ENCODE measurements at regions not wholly inside any gene's neighbourhood (a gene's known extent, or its start where the extent isn't known, plus 50 kb on each side); places are given as distances from the start of the nearest gene placed in this dataset.
"Not testable (repeated sequence)": the region's sequence is repeated elsewhere in the genome, so short reads cannot be mapped to it uniquely, and the experiment has no call there.

DNA sequence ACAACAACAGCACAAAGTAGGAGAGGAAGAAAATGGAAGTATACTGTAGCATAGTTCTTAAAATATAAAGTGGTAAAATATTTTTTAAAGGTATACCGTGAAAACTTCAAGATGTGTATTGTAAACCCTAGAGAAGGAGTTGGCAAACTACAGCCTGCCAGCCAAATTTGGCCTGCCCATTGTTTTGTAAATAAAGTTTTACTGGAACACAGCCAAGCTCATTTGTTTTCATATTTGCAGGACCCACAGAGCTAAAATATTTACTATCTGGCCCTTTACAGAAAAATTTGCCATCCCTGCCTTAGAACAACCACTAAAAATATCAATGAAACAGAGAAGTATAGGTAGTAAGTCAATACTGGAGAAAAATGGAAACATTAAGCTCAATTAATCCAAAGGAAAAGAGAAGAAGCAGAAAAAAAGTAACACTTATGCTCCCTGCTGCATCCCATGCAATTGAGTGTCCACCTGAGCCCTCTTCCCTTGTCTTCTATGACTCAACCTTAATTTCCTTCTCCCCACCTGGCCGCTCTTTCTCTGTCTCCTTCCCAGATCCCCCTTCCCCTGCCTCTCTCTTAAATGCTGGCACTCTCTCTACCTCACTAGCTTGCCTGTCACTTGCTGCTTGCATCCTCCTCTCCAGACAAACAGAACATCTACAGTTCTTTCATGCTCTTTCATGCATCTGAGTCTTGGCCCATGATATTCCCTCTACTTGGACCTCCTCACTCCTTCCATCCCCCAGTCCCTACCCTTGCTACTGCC is 50.6 kb upstream of the FER start:
- DNase-seq: no peak

- DNase-seq: no peak
These were observed 51.3 kb upstream of the FER start for GRCh38 chr5:108696407-108696806.

DNA sequence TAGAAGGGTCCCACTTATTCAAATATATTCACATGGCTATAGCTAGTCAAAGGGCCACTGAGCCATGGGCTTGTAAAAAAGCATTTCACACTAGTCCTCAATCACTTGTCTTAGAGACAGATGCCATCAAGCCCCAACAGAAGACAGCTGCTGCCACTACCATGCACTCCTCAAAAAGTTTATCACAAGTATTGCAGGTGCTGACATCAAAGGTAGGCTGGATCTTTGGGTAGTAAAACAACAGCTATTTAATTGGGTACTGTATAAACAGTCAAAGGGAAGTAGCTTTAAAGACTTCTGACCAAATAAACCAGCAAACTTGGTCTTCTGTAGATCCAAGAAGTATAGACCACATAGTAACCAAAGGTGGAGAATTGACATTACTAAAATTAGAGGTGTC is 59.2 kb upstream of the FER start:
- DNase-seq: no peak

- DNase-seq: no peak
These were observed 60.0 kb upstream of the FER start for GRCh38 chr5:108687595-108688200.

DNA sequence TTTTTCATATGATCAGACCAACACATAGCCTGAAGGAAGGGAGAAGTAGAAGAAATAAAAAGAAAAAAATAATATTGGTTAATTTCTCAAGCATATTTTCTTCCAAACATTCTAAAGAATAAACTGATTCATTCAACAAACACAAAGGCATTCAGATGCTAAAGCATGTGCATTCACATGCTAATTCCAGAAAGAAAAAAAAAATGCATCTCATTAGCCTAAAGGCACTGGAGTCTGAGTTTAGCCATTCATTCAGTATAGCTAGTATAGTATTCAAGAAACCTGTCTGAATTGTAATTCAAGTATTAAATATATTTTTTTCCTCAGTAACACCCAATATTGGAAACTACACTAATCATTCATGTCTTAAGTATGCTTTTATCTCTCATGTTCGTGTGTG is 61.0 kb upstream of the FER start:
- no peak for DNase-seq

DNA sequence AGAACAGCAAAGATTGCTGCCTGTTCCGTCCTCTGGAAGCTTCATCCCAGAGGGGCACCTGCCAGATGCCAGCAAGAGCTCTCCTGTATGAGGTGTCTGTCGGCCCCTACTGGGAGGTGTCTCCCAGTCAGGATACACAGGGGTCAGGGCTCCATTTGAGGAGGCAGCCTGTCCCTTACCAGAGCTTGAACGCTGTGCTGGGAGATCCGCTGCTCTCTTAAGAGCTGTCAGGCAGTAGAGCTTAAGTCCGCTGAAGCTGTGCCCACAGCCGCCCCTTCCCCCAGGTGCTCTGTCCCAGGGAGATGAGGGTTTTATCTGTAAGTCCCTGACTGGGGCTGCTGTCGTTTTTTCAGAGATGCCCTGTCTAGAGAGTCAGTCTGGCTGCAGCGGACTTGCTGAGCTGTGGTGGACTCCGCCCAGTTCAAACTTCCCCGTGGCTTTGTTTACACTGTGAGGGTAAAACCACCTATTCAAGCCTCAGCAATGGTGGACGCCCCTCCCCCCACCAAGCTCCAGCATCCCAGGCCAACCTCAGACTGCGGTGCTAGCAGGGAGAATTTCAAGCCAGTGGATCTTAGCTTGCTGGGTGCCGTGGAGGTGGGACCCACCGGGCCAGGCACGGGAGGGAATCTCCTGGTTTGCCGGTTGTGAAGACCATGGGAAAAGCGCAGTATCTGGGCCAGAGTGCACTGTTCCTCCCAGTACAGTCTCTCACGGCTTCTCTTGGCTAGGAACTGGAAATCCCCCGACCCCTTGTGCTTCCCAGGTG is 62.1 kb upstream of the FER start:
- not testable (repeated sequence) for DNase-seq

DNA sequence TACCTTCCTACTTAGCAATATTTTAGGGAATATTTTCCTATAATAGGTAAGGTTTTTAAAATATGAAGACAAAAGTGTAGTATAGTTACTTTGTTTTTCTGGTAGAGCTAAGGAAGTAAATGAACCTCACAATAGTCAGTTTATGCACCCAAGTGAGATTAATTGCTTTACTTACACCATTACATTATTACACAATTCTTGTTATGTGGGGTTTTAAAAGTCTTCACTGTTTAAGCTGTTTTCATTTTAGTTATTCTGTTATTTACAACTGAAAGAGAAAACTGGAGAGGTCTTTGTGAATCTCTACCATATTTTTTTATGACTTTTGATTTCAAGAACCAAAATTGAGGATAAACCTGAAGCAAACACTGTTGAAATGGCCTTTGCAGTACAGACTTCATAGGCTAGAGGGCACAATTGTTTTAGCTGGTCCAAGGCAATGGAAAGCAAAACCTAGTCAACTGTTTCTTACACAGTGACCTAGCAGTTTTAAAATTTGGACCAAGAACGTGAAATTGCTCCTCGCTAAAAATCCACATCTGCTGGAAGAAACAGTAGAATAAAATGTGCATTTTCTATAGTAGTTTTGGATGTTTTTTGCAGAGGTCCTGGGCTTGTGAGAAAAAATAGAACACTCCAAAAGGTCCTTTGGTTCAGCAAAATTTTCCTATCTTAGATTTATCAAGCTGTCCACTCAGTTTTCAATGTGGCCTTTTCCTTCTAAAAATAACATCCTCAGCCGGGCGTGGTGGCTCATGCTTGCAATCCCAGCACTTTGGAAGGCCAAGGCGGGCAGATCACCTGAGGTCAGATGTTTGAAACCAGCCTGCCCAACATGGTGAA is 66.4 kb upstream of the FER start:
- no peak for DNase-seq

GRCh38 chr5:108678091-108678490 is 69.6 kb upstream of the FER start:
- no peak for DNase-seq

DNA sequence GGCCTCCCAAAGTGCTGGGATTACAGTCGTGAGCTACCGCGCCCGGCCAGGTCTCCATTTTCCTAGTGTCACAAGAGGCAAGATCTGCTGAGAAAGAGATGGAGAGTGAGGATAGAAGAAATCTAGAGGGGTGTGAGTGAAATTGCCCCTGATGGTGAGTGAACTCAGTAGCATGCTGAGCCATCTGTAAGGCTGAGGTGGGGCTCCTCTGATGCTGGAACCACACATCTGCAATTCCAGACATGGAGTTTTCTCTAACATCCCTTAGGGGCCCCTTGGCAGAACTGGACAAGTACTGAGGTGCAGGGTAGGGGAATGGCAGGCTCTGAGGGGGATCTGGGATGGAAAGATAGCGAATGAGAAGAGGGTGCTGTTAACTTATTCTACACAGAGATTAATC is 72.0 kb upstream of the FER start:
- no peak for DNase-seq

DNA sequence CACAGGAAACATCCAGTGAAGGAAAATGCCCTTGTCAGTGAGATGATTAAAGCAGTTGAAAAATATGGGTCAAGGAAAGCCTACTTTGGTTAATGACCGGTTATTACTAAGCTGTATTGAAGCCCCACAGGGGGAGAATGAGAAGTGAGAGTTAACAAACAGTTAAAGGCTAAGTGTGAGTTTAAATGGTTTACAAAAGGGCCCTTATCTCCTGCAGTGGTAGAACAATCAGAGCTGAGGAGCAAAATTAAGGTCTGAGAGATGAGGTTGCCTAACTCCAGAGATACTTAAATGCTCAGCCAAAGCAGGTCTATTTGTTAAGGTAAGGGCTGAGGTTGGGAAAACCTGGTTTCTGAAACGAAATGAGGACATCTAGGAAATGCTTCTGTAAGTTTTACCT is 75.1 kb upstream of the FER start:
- DNase-seq: no peak

DNA sequence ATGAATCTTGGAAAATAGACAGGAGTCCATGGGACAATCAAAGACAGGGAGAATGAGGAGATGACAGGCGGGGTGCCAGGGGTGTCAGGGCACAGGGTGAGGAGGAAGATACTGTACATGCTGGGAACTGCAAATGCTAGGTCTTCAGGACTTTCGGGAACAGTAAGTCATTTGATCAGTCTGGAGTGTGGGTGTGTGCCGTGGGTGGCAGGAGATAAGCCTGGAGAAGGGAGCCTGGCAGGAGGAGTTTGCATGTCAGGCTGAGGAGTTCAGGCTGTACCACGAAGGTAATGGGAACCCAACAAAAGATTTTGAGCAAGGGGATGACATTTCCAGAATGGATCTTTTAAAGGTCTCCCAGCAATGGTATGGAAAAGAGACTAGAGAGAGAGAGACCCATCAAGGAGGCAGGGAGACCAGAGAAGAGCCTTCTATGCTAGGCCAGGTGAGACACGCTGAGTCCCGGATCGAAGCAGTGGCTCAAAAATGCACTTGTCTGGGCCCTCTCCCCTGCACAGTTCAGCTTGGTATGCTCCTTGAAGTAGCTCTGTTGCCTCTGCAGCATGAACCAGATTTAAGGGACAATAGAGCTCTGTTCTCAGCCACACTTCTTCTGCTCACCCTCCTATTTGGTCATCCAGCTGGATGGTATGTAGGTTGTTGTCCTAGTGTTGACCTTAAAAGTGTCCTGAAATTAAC is 77.0 kb upstream of the FER start:
- DNase-seq: no peak

DNA sequence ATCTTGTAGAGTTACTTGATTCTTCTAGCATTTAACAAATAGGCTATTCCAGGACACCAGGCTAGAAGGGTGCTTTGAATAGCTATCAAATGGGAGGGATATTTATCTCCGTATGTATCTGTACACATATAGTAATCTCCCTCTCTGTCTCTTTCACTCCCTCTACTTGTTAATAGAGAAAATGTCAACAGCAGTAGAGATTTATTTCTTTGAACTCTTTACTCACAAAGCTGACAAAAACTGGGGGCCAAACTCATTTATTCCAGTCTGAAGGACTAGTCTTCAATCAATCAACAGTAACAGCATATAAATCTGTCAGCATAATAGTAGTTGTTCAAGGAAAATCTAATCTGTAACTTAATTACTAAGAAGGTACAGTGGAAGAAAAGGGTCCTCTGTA is 78.2 kb upstream of the FER start:
- no peak for DNase-seq

DNA sequence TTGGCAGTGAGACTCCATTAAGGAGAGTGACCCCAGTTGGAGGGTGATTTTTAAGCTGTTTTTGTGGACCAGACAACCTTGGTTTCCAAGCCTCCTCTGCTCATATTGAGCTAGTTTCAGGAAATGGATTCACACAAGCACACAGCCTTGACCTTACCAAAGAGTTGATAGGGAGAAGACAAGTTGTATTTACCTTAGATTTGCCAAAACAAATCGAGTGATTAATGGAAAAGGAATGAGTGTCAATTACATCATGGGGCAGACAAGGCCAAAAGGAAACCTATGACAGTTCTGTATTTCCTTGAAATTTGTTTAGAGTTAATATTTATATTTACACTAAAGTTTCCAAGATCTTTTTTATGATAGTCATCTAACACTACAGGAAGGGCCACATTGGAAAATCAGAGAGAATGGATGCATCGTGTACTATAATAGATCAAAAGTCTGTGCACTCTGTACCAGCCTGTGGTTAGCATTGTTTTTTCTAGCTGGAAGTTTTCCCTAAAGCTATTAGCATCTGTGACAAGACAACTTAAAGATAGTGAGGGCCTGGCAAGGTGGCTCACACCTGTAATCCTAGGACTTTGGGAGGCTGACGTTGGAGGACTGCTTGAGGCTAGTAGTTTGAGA is 86.0 kb upstream of the FER start:
- no peak for DNase-seq

GRCh38 chr5:108661024-108661423 is 86.7 kb upstream of the FER start:
- DNase-seq: no peak

- DNase-seq: no peak
These were observed 87.4 kb upstream of the FER start for GRCh38 chr5:108660291-108660690.

- DNase-seq: no peak
These were observed 88.2 kb upstream of the FER start for GRCh38 chr5:108659531-108659930.

DNA sequence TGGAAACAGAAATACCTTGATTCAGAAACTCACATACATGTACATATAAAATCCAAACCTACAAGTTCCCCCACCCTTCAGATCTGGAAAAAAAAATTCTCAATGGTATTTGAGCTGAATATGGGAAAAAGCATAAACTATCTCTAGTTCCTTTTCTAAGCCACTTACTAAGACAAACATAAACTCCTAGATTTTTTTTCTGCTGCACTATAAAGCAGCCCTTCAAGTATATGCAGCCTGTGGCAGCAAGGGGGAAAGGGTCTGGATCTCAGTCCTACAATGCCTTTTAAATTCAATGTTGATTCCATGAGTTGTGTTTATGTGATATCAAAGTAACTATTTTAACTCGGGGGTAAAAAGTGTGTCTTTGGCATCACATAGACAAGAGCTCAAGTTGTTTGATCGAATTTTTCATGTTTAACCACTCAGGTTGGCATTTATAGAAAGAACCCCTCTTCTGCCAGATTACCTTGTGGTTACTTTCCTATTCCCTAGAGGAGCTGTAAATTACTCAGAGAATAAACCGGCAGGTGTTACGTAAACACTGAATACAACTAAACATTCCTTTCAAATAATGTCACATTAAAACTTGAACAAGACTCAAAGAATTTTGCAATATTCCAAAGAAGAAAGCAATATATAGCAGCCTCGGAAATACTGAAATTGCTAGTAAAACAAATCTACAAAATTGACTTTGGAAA is 91.8 kb upstream of the FER start:
- no peak for DNase-seq

DNA sequence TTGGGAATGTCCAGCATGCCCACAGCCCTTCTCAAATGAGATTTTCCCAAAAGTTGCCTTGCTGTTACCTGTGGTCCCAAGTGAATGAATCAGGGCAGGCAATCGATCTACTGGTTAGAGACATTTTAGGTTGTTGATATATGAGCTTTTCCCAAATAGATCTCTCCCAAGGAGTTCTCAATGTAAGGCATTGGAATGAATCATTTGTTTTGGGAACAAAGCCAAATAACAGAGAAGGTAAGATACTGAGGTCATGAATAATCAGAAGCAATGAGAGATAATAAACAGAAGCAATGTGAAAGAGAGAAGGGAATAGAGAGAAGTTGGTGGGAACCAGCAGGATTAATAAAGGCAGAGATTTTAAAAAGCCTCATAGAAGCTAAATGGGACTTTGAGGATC is 93.6 kb upstream of the FER start:
- DNase-seq: no peak

GRCh38 chr5:108653201-108653600 is 94.5 kb upstream of the FER start:
- no peak for DNase-seq

- no peak for DNase-seq
These were observed 96.7 kb upstream of the FER start for GRCh38 chr5:108650997-108651396.

GRCh38 chr5:108649646-108650045 is 98.1 kb upstream of the FER start:
- no peak for DNase-seq
